Muscle layer of duodenum (tissue), 2 donors: ENCODE measurements at regions not wholly inside any gene's neighbourhood (a gene's known extent, or its start where the extent isn't known, plus 50 kb on each side); places are given as distances from the start of the nearest gene placed in this dataset.

Experiments
- H3K27ac ChIP-seq: one replicate; pipeline ENCODE4 v1.7.0; 2013; ENCODE audit warnings: mild to moderate bottlenecking, low read length
- H3K27me3 ChIP-seq: one replicate; pipeline ENCODE4 v1.7.0; 2013; ENCODE audit warnings: low read depth, mild to moderate bottlenecking, control low read depth, low read length
- H3K36me3 ChIP-seq, 2 donors: one replicate each; pipeline ENCODE4 v1.7.0; 2013; ENCODE audit warnings: low read length in 2 of 2, control low read depth in 1 of 2, mild to moderate bottlenecking in 1 of 2; ENCODE audit not compliant: insufficient read depth in 2 of 2, control insufficient read depth in 1 of 2
- H3K4me1 ChIP-seq, 2 donors: one replicate each; pipeline ENCODE4 v1.7.0; 2013; ENCODE audit warnings: low read length in 2 of 2, mild to moderate bottlenecking in 2 of 2, control low read depth in 1 of 2, moderate library complexity in 1 of 2; ENCODE audit not compliant: insufficient read depth in 2 of 2, control insufficient read depth in 1 of 2
- H3K4me3 ChIP-seq, 2 donors: one replicate each; pipeline ENCODE4 v1.7.0; 2013; ENCODE audit warnings: low read length in 2 of 2, low read depth in 1 of 2, mild to moderate bottlenecking in 1 of 2
- H3K9me3 ChIP-seq, 2 donors: one replicate each; pipeline ENCODE4 v1.7.0; 2013; ENCODE audit warnings: low read length in 2 of 2, control low read depth in 1 of 2, mild to moderate bottlenecking in 1 of 2; ENCODE audit not compliant: control insufficient read depth in 1 of 2
- donor health status: healthy.

DNA sequence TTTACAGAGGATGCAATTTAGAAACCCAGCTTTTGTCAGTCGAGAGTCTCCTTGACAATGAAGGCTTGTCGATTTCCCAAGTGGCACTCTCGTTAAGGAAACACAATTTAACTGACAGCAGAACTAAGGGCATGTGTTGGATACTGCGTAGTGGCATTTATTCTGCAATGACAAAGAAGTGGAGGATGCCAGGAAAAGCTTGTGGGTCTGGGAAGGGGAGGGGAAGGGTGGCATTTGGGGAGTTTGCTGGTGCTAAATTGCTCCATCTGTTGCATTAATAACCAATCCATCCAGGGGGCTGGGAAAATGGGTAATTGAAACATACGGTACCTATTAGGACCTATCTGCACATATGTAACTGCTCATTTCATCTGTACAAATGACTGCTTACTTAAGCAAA lies 190.6 kb downstream of the NSG2 start:
- H3K27ac ChIP-seq, result no peak overlapping the region
- no peaks in the 10 kb centered on the region for H3K4me1 ChIP-seq
- no peaks in the 10 kb centered on the region for H3K36me3 ChIP-seq
- H3K9me3 ChIP-seq, result peaks cover 0 to 9% of the 10 kb centered on the region in 2 donors
- H3K27me3 ChIP-seq, result no peaks in the 10 kb centered on the region
- H3K4me3 ChIP-seq, result no peak overlapping the region

GRCh38 chr5:174239718-174240117 lies 194.2 kb downstream of the NSG2 start:
- Histone ChIP-seq H3K27ac (no peak overlapping the region), H3K36me3 (no peaks in the 10 kb centered on the region), H3K4me1 (no peaks in the 10 kb centered on the region), H3K27me3 (no peaks in the 10 kb centered on the region), H3K4me3 (no peak overlapping the region), H3K9me3 (peaks cover 0 to 9% of the 10 kb centered on the region in 2 donors)

DNA sequence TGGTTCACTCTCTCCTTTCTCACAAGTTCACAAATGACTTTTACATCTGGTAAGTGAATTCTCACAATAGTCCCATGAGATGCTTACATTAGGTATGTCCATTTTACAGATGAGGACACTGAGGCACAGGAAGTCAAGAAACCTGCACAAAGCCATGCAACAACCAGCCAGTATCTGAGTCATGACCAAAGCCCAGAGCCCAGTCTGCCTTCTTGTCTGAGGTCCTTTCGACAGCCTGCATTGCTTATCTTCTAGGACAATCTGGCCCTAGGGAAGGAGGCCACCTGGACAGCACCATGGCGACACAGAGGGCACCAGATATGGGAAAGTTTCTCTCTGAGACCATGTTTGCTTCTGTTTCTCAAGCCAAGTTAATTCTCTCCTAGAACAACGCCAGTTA lies 197.1 kb downstream of the NSG2 start:
- peaks cover 0 to 9% of the 10 kb centered on the region in 2 donors for H3K9me3 ChIP-seq
- H3K27me3 ChIP-seq, result no peaks in the 10 kb centered on the region

GRCh38 chr5:174243904-174244303 lies 198.4 kb downstream of the NSG2 start:
- no peaks in the 10 kb centered on the region for H3K4me1 ChIP-seq
- no peak overlapping the region for H3K27ac ChIP-seq
- peaks cover 0 to 8% of the 10 kb centered on the region in 2 donors for H3K9me3 ChIP-seq
- no peak overlapping the region for H3K4me3 ChIP-seq
- H3K27me3 ChIP-seq, result no peaks in the 10 kb centered on the region
- no peaks in the 10 kb centered on the region for H3K36me3 ChIP-seq

More for the DNA sequence above, 197.1 kb downstream of the NSG2 start:
- Histone ChIP-seq H3K36me3 (no peaks in the 10 kb centered on the region), H3K4me1 (no peaks in the 10 kb centered on the region), H3K27ac (no peak overlapping the region), H3K4me3 (no peak overlapping the region)

GRCh38 chr5:174245516-174246075 lies 200.1 kb downstream of the NSG2 start:
- Histone ChIP-seq H3K9me3 (no peaks in the 10 kb centered on the region), H3K27me3 (no peaks in the 10 kb centered on the region), H3K4me1 (no peaks in the 10 kb centered on the region), H3K27ac (no peak overlapping the region), H3K36me3 (no peaks in the 10 kb centered on the region), H3K4me3 (no peak overlapping the region)

- Histone ChIP-seq H3K4me3 (no peak overlapping the region), H3K9me3 (no peaks in the 10 kb centered on the region), H3K36me3 (no peaks in the 10 kb centered on the region), H3K4me1 (no peaks in the 10 kb centered on the region), H3K27ac (no peak overlapping the region), H3K27me3 (no peaks in the 10 kb centered on the region)
Observed at GRCh38 chr5:174246743-174247142, 201.2 kb downstream of the NSG2 start.

DNA sequence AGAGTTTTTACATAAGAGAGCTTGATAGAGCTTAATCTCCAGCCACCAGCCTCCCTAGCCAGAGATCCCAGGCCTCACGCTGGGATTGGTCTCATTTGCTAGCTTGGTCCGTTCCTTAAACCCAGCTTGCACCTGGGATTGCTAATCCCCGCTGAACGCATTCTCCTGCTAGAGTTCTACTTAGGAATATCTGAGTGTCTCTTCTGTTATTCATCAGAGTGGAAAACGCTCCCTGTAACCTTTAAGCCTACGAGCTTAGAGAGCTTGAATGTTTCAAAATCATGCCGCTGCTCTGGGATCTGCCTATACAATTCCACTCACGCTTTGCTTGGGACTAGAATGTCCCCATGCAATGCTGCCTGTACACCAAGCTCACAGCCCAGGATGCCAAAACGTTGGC lies 201.8 kb downstream of the NSG2 start:
- H3K4me1 ChIP-seq, result no peaks in the 10 kb centered on the region
- H3K9me3 ChIP-seq, result no peaks in the 10 kb centered on the region

DNA sequence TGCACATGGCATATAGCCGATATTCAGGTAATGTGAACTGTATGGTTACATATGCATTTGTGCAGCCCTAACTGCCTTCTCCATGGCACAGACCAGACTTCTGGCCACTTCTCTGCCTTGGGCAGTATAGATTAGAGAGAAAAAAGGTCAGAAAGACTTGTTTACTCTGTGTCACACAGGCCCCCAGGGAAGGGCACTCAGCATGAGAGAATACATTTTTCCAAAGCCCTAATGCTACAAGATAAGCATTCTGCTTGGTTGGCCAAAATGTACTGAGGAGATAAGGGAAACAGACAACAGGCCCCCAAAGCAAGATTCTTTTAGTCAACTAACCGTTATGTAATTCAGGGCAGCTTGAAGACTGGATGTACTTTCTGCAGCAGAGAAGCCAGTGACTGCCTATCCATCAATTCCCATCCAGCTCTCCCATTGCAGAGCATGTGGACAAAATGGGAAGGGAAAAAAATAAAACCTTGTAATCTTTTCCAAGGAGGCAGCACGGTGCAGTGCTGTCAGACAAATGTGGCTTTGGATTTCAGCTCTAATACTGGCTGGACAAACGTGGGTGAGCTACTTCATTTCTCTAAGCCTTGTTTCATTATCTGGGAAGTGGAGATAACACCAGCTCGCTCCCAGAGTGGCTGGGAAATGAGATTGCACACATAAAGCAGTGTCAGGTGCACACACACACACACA lies 205.9 kb downstream of the NSG2 start:
- Histone ChIP-seq H3K36me3 (no peaks in the 10 kb centered on the region), H3K9me3 (no peaks in the 10 kb centered on the region), H3K27me3 (no peaks in the 10 kb centered on the region), H3K4me1 (no peaks in the 10 kb centered on the region), H3K27ac (no peak overlapping the region), H3K4me3 (no peak overlapping the region)

More for the DNA sequence above, 201.8 kb downstream of the NSG2 start:
- H3K36me3 ChIP-seq, result no peaks in the 10 kb centered on the region
- H3K27ac ChIP-seq, result no peak overlapping the region
- no peaks in the 10 kb centered on the region for H3K27me3 ChIP-seq
- H3K4me3 ChIP-seq, result no peak overlapping the region

DNA sequence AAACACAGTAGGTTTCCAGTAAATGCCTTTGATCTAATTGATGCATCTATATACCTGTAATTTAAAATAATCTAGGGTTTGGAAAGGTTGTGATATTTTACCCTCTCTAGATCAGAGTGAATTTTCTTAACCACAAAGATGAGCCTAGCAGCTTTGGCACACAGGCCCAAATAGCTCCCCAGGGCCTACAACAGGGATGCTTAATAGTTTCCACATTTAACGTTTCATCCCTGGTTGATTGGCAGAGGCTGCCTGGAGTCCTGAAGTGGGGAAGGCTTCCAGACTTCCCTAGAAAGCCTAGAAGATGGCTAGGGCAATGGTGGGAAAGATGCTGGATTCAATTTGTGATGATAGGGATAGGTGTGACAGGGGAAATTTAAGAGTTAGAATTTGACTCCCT lies 206.6 kb downstream of the NSG2 start:
- Histone ChIP-seq H3K4me3 (no peak overlapping the region), H3K27me3 (no peaks in the 10 kb centered on the region), H3K4me1 (no peaks in the 10 kb centered on the region), H3K36me3 (no peaks in the 10 kb centered on the region), H3K9me3 (no peaks in the 10 kb centered on the region), H3K27ac (no peak overlapping the region)

- Histone ChIP-seq H3K4me3 (no peak overlapping the region), H3K36me3 (no peaks in the 10 kb centered on the region), H3K4me1 (no peaks in the 10 kb centered on the region), H3K9me3 (no peaks in the 10 kb centered on the region), H3K27me3 (no peaks in the 10 kb centered on the region), H3K27ac (no peak overlapping the region)
Observed at GRCh38 chr5:174259696-174260420, 214.4 kb downstream of the NSG2 start.

- no peaks in the 10 kb centered on the region for H3K4me1 ChIP-seq
- H3K9me3 ChIP-seq, result peaks cover 0 to 13% of the 10 kb centered on the region in 2 donors
- H3K4me3 ChIP-seq, result no peak overlapping the region
- no peak overlapping the region for H3K27ac ChIP-seq
- H3K27me3 ChIP-seq, result no peaks in the 10 kb centered on the region
- no peaks in the 10 kb centered on the region for H3K36me3 ChIP-seq
Observed at GRCh38 chr5:174271316-174271715, 225.8 kb downstream of the NSG2 start.
